Activated CD4-positive, alpha-beta memory T cell treated with anti-CD3 and anti-CD28 coated beads for 36 hours (primary cell): ENCODE measurements at regions not wholly inside any gene's neighbourhood (a gene's known extent, or its start where the extent isn't known, plus 50 kb on each side); places are given as distances from the start of the nearest gene placed in this dataset.
"Not testable (repeated sequence)": the region's sequence is repeated elsewhere in the genome, so short reads cannot be mapped to it uniquely, and the experiment has no call there.

ENCODE experiments used
- CTCF ChIA-PET: fragments of 350-600 bp; sonication (Branson Sonifier 250); formaldehyde crosslinking; loops from one replicate; lab custom pipeline; 2021; ENCODE audit warnings: antibody characterized with exemption, inconsistent platforms; lab: Charles Lee
- POLR2A ChIA-PET: fragments of 350-600 bp; sonication (Branson Sonifier 250); formaldehyde crosslinking; loops from one replicate; lab custom pipeline; 2021; ENCODE audit warnings: antibody characterized with exemption; lab: Charles Lee
- DNase-seq: peaks from one replicate; pipeline ENCODE4 v3.0.0-alpha.2; 2020
- H3K27ac Mint-ChIP-seq: one replicate; pipeline ENCODE4 v1.8.0; 2021; ENCODE audit warnings: mixed read lengths
- H3K27me3 Mint-ChIP-seq: one replicate; pipeline ENCODE4 v1.8.0; 2021; ENCODE audit warnings: mixed read lengths
- H3K36me3 Mint-ChIP-seq: one replicate; pipeline ENCODE4 v1.8.0; 2021; ENCODE audit warnings: mixed read lengths
- H3K4me1 Mint-ChIP-seq: one replicate; pipeline ENCODE4 v1.8.0; 2021; ENCODE audit warnings: low read depth, mixed read lengths
- H3K4me3 Mint-ChIP-seq: one replicate; pipeline ENCODE4 v1.8.0; 2021; ENCODE audit warnings: mild to moderate bottlenecking, mixed read lengths
- H3K9me3 Mint-ChIP-seq: one replicate; pipeline ENCODE4 v1.8.0; 2021; ENCODE audit warnings: mixed read lengths
- intact Hi-C: fragments of 100-400 bp; cut with micrococcal nuclease; formaldehyde crosslinking; loops from one replicate; pipeline ENCODE4 v1.15.1; 2023

DNA sequence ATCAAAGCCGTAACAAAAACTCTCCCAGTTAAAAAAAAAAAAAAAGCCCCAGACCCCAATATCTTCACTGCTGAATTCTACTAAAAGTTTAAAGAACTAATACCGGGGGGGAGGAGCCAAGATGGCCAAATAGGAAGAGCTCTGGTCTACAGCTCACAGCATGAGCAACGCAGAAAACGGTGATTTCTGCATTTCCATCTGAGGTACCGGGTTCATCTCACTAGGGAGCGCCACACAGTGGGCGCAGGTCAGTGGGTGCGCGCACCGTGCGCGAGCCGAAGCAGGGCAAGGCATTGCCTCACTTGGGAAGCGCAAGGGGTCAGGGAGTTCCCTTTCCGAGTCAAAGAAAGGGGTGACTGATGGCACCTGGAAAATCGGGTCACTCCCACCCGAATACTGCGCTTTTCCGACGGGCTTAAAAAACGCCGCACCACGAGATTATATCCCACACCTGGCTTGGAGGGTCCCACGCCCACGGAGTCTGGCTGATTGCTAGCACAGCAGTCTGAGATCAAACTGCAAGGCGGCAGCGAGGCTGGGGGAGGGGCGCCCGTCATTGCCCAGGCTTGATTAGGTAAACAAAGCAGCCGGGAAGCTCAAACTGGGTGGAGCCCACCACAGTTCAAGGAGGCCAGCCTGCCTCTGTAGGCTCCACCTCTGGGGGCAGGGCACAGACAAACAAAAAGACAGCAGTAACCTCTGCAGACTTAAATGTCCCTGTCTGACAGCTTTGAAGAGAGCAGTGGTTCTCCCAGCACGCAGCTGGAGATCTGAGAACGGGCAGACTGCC is 192.8 kb downstream of the AKAIN1 start:
- H3K27me3 Mint-ChIP-seq, H3K9me3 Mint-ChIP-seq, H3K4me3 Mint-ChIP-seq, H3K36me3 Mint-ChIP-seq, H3K27ac Mint-ChIP-seq, intact Hi-C loops, POLR2A ChIA-PET, CTCF ChIA-PET, DNase-seq, H3K4me1 Mint-ChIP-seq: not testable (repeated sequence)

GRCh38 chr18:4994710-4995109 is 202.3 kb downstream of the AKAIN1 start:
- Mint-ChIP-seq H3K4me1 (no peaks in the 10 kb centered on the region), H3K27ac (no peak overlapping the region), H3K9me3 (peaks cover 26% of the 10 kb centered on the region), H3K27me3 (no peaks in the 10 kb centered on the region), H3K36me3 (no peaks in the 10 kb centered on the region), H3K4me3 (no peak overlapping the region)
- ChIA-PET POLR2A (no interaction called here), CTCF (no interaction called here)
- intact Hi-C loops = no loop called here
- DNase-seq = no peak

DNA sequence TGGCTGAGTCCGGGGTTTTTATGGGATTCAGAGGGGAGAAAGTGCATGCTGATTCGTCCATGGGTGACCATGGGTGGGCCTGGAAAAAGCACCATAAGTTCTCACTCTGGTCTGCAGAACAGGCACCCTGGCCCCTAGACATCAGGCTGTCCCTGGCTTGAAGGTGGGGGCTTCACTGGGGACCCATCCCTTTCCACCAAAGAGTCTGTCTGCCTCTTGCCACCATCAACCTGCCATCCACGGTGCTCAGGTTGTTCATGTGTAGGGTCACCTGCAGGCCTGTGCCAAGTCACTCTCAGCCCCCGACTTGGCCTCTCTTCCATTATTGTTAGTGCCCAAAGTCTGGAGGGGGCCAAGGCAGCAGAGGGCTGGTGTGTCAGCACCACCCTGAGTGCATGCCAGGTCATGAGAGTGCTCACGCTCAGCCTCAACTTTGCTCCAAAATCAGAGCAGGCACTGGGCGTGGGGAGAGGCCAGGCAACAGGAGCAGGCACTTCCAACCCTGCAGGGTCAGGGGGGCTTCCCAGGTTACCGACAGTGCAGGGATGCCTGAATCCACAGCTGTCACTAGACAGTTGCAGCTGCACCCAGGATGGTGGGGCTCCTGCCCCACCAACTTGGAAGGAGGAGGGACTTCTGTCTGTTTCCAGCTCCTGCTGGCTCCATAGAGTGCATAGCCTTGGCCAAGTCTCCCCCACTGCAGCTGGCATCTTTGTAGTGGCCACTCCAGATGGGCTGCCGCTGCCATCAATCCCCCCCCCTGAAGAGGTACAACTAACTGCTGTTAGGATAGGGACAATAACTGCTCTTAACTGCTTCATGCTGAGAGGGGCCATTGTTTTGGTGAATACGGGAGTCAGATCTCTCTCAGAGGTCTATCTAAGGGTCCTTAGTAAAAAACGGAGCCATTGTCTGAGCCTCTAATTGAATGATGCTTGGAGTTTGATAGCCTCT is 209.3 kb downstream of the AKAIN1 start:
- DNase-seq = no peak
- ChIA-PET CTCF (no interaction called here), POLR2A (no interaction called here)
- no peaks in the 10 kb centered on the region for H3K36me3 Mint-ChIP-seq
- H3K27ac Mint-ChIP-seq = no peak overlapping the region
- H3K27me3 Mint-ChIP-seq = no peaks in the 10 kb centered on the region
- H3K9me3 Mint-ChIP-seq = peaks cover 23% of the 10 kb centered on the region
- H3K4me3 Mint-ChIP-seq = no peak overlapping the region
- no peaks in the 10 kb centered on the region for H3K4me1 Mint-ChIP-seq
- intact Hi-C loops = no loop called here

DNA sequence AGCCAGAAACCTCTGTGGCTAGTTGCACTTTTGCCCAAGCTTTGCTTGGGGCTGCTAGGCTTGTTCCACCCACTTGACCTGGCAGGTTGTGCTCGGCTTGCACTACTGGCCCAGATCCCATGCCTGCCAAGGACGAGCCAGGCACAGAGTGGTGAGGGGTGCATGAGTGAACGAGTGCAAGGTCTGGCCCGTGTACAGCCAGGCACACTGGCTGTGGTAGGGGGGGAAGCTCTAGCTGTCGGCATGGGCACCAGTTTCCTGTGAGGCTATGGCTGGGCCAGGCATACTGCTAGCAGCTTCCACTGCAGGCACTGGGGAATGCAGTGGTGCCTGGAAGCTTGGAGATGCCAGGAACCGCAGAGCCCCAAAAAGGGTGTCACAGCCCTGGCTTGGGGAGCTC is 210.4 kb downstream of the AKAIN1 start:
- H3K4me1 Mint-ChIP-seq = no peaks in the 10 kb centered on the region
- no peaks in the 10 kb centered on the region for H3K36me3 Mint-ChIP-seq
- peaks cover 21% of the 10 kb centered on the region for H3K9me3 Mint-ChIP-seq
- CTCF ChIA-PET = no interaction called here
- POLR2A ChIA-PET = no interaction called here
- no peak overlapping the region for H3K27ac Mint-ChIP-seq
- no peak for DNase-seq
- no peaks in the 10 kb centered on the region for H3K27me3 Mint-ChIP-seq
- no peak overlapping the region for H3K4me3 Mint-ChIP-seq
- intact Hi-C loops = no loop called here

DNA sequence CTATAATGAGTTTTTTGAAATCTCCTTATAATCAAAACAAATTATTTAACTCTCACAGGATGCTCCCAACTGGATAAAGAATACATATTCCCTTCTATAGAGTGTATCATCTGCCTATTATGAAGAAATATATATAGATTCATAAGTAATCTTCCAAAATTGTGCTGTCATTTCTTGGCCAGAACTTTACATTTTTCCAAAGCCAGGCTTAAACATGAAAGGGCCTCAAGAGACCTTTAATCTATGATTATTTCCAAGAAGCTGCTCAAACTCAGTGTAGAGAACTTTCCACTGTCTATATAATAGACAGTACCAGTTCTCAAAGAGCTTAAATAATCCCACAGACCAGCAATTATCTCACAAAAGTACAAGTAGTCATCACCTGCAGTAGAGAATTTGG is 211.0 kb downstream of the AKAIN1 start:
- no peaks in the 10 kb centered on the region for H3K4me1 Mint-ChIP-seq
- ChIA-PET CTCF (no interaction called here), POLR2A (no interaction called here)
- no peak overlapping the region for H3K27ac Mint-ChIP-seq
- intact Hi-C loops = no loop called here
- H3K27me3 Mint-ChIP-seq = no peaks in the 10 kb centered on the region
- H3K4me3 Mint-ChIP-seq = no peak overlapping the region
- no peak for DNase-seq
- no peaks in the 10 kb centered on the region for H3K36me3 Mint-ChIP-seq
- peaks cover 18% of the 10 kb centered on the region for H3K9me3 Mint-ChIP-seq

GRCh38 chr18:4961121-4961909 is 235.7 kb downstream of the AKAIN1 start:
- no peak overlapping the region for H3K27ac Mint-ChIP-seq
- CTCF ChIA-PET = no interaction called here
- intact Hi-C loops = no loop called here
- H3K4me1 Mint-ChIP-seq = no peaks in the 10 kb centered on the region
- no peak for DNase-seq
- H3K9me3 Mint-ChIP-seq = peaks cover 13% of the 10 kb centered on the region
- H3K27me3 Mint-ChIP-seq = no peaks in the 10 kb centered on the region
- POLR2A ChIA-PET = no interaction called here
- H3K36me3 Mint-ChIP-seq = no peaks in the 10 kb centered on the region
- no peak overlapping the region for H3K4me3 Mint-ChIP-seq

DNA sequence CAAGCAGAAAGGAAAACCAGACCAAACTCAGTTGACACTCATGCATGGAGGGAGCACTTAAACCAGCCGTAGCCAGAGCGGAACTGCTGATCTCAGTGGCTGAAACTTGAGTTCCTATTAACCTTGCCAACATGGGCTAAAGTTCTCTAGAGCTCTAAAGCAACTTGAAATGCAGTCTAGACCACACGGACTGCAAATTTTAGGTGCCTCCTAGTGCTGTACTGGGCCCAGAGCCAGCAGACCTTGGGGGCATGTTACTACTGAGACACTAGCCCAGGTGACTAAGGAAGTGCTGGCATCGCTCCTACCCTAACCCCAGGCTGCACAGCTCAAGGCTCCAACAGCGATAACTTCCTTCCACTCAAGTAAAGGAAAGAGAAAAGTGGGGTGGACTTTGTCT is 236.5 kb downstream of the AKAIN1 start:
- no peaks in the 10 kb centered on the region for H3K36me3 Mint-ChIP-seq
- no peak for DNase-seq
- ChIA-PET POLR2A (no interaction called here), CTCF (no interaction called here)
- no peaks in the 10 kb centered on the region for H3K27me3 Mint-ChIP-seq
- no peak overlapping the region for H3K4me3 Mint-ChIP-seq
- intact Hi-C loops = no loop called here
- H3K27ac Mint-ChIP-seq = no peak overlapping the region
- no peaks in the 10 kb centered on the region for H3K4me1 Mint-ChIP-seq
- peaks cover 10% of the 10 kb centered on the region for H3K9me3 Mint-ChIP-seq

DNA sequence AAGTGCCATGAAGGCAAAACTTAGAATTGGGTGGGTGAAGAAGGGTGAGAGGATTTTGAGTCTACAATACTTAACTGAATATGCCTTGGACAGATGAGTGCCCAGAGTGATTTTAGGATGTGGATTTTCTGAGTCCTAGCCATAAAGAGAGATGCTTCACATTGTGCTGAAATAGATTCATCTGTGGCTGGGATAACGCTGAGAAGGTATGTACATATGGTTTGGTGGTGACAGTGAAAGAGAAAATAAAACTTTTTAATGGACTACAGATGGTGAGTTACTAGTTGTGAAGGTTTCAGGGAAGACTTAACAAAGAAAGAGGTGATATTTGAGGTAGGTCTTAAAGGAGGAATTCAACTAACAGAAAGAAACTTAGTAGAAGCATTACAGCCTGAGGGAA is 265.8 kb downstream of the AKAIN1 start:
- no peak overlapping the region for H3K27ac Mint-ChIP-seq
- no peaks in the 10 kb centered on the region for H3K4me1 Mint-ChIP-seq
- ChIA-PET POLR2A (no interaction called here), CTCF (no interaction called here)
- no peaks in the 10 kb centered on the region for H3K36me3 Mint-ChIP-seq
- no peak for DNase-seq
- no peak overlapping the region for H3K4me3 Mint-ChIP-seq
- intact Hi-C loops = no loop called here
- no peaks in the 10 kb centered on the region for H3K27me3 Mint-ChIP-seq
- peaks cover 23% of the 10 kb centered on the region for H3K9me3 Mint-ChIP-seq

DNA sequence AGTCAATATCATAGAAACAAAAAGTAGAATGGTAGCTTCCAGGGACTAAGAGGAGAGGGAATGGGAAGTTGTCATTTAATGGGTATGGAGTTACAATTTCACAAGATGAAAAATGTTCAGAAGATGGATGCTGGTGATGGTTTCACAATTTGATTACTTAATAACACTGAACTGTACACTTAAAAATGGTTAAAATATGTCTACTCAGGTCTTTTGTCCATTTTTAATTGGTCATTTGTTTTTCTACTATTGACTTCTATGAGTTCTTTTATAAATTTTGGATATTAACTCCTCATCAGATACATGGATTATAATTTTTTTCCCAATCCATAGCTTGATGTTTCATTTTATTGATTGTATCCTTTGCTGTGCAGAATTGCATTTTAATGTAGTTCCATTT is 275.5 kb downstream of the AKAIN1 start:
- H3K27ac Mint-ChIP-seq = no peak overlapping the region
- intact Hi-C loops = no loop called here
- no peaks in the 10 kb centered on the region for H3K27me3 Mint-ChIP-seq
- ChIA-PET POLR2A (no interaction called here), CTCF (no interaction called here)
- H3K4me3 Mint-ChIP-seq = no peak overlapping the region
- no peaks in the 10 kb centered on the region for H3K36me3 Mint-ChIP-seq
- peaks cover 9% of the 10 kb centered on the region for H3K9me3 Mint-ChIP-seq
- DNase-seq = no peak
- H3K4me1 Mint-ChIP-seq = no peaks in the 10 kb centered on the region

- H3K4me1 Mint-ChIP-seq, CTCF ChIA-PET, H3K4me3 Mint-ChIP-seq, POLR2A ChIA-PET, H3K9me3 Mint-ChIP-seq, intact Hi-C loops, H3K36me3 Mint-ChIP-seq, H3K27me3 Mint-ChIP-seq, DNase-seq, H3K27ac Mint-ChIP-seq: not testable (repeated sequence)
Observed at GRCh38 chr18:4917509-4917908, 279.5 kb downstream of the AKAIN1 start.

GRCh38 chr18:4908328-4908727 is 288.7 kb downstream of the AKAIN1 start:
- DNase-seq = no peak
- H3K4me3 Mint-ChIP-seq = no peak overlapping the region
- ChIA-PET POLR2A (no interaction called here), CTCF (no interaction called here)
- H3K9me3 Mint-ChIP-seq = peaks cover 3% of the 10 kb centered on the region
- H3K27ac Mint-ChIP-seq = no peak overlapping the region
- H3K4me1 Mint-ChIP-seq = no peaks in the 10 kb centered on the region
- intact Hi-C loops = no loop called here
- no peaks in the 10 kb centered on the region for H3K36me3 Mint-ChIP-seq
- H3K27me3 Mint-ChIP-seq = no peaks in the 10 kb centered on the region

DNA sequence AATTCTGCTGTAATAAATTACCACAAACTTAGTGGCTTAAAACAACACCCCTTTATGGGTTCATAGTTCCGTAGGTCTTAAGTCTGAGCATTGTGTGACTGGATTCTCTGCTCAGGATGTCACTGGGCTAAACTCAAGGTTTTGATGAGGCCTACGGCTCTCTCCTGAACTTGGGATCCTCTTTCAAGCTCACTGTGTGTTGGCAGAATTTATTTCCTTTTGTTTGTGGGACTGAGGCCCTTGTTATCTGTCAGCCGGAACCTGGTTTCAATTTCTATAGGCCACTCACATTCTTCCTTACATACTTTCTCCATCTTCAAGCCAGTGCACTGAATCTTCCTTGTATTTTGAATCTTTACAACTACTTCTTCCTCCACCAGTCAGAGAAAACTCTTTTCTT is 290.2 kb downstream of the AKAIN1 start:
- Mint-ChIP-seq H3K4me3 (no peak overlapping the region), H3K27ac (no peak overlapping the region), H3K36me3 (no peaks in the 10 kb centered on the region), H3K4me1 (no peaks in the 10 kb centered on the region), H3K9me3 (peaks cover 6% of the 10 kb centered on the region), H3K27me3 (no peaks in the 10 kb centered on the region)
- DNase-seq = no peak
- intact Hi-C loops = no loop called here
- ChIA-PET POLR2A (no interaction called here), CTCF (no interaction called here)
